Neural cell (in vitro differentiated cells): ENCODE measurements at regions not wholly inside any gene's neighbourhood (a gene's known extent, or its start where the extent isn't known, plus 50 kb on each side); places are given as distances from the start of the nearest gene placed in this dataset.
"Not testable (repeated sequence)": the region's sequence is repeated elsewhere in the genome, so short reads cannot be mapped to it uniquely, and the experiment has no call there.

Experiments
- H2AFZ ChIP-seq: fragments of 200-600, 300-800 bp; sonication (generic), shearing (Covaris generic); 2 replicates; pipeline ENCODE4 v1.6.0; 2014; ENCODE audit warnings: low read depth, mild to moderate bottlenecking, antibody characterized with exemption, low read length, moderate library complexity
- H3F3A ChIP-seq: fragments of 200-600 bp; shearing (Covaris generic); 2 replicates; pipeline ENCODE4 v1.6.1; 2016; ENCODE audit warnings: mild to moderate bottlenecking, moderate library complexity, mixed read lengths, antibody characterized with exemption, low read length; ENCODE audit not compliant: insufficient read depth, poor library complexity, severe bottlenecking
- H3K27ac ChIP-seq: fragments of 200-600, 300-800 bp; sonication (generic), shearing (Covaris generic); 2 replicates; pipeline ENCODE4 v1.5.1; 2014; ENCODE audit warnings: mild to moderate bottlenecking, low read length, moderate library complexity
- H3K27me3 ChIP-seq: fragments of 300-800, 200-600 bp; sonication (generic), shearing (Covaris generic); 2 replicates; pipeline ENCODE4 v1.6.0; 2014; ENCODE audit warnings: mild to moderate bottlenecking, low read depth, low read length, moderate library complexity; ENCODE audit not compliant: insufficient read depth
- H3K36me3 ChIP-seq: fragments of 300-800, 200-600 bp; sonication (generic), shearing (Covaris generic); 2 replicates; pipeline ENCODE4 v1.5.1; 2014; ENCODE audit warnings: mild to moderate bottlenecking, antibody characterized with exemption, low read length, moderate library complexity; ENCODE audit not compliant: insufficient read depth
- H3K4me2 ChIP-seq: fragments of 300-800, 200-600 bp; sonication (generic), shearing (Covaris generic); 2 replicates; pipeline ENCODE4 v1.6.0; 2014; ENCODE audit warnings: mild to moderate bottlenecking, low read length
- H3K4me3 ChIP-seq: fragments of 300-800, 200-600 bp; sonication (generic), shearing (Covaris generic); 2 replicates; pipeline ENCODE4 v1.5.1; 2014; ENCODE audit warnings: mild to moderate bottlenecking, low read length, moderate library complexity
- H3K79me2 ChIP-seq: fragments of 200-600 bp; shearing (Covaris generic); replicated peaks from 2 replicates; pipeline ENCODE4 v1.6.0; 2014; ENCODE audit warnings: mild to moderate bottlenecking, low read length, moderate library complexity; ENCODE audit not compliant: insufficient read depth
- H3K9ac ChIP-seq: fragments of 300-800, 200-600 bp; sonication (generic), shearing (Covaris generic); 2 replicates; pipeline ENCODE4 v1.6.1; 2016; ENCODE audit warnings: mild to moderate bottlenecking, low read length, mixed read lengths
- H3K9me2 ChIP-seq: fragments of 200-600 bp; shearing (Covaris generic); 2 replicates; pipeline ENCODE4 v1.6.1; 2016; ENCODE audit warnings: mild to moderate bottlenecking, low read length, mixed read lengths; ENCODE audit not compliant: insufficient read depth
- H3K9me3 ChIP-seq: fragments of 200-600, 300-800 bp; sonication (generic), shearing (Covaris generic); 2 replicates; pipeline ENCODE4 v1.6.1; 2016; ENCODE audit warnings: mild to moderate bottlenecking, mixed run types, low read length, moderate library complexity, mixed read lengths
- H4K20me1 ChIP-seq: fragments of 200-600 bp; shearing (Covaris generic); 2 replicates; pipeline ENCODE4 v1.6.1; 2016; ENCODE audit warnings: mild to moderate bottlenecking, mixed run types; ENCODE audit not compliant: insufficient read depth
- CTCF ChIP-seq: fragments of 450-650 bp; IDR thresholded peaks from 2 replicates; pipeline ENCODE4 v1.5.1; 2014; ENCODE audit warnings: antibody characterized with exemption, mild to moderate bottlenecking, moderate library complexity; ENCODE audit not compliant: poor library complexity, severe bottlenecking
- EP300 ChIP-seq: fragments of 450-650 bp; conservative IDR thresholded peaks from 2 replicates; pipeline ENCODE4 v1.6.1; 2014; ENCODE audit warnings: antibody characterized with exemption, mild to moderate bottlenecking, moderate library complexity; ENCODE audit not compliant: poor library complexity, severe bottlenecking
- EZH2 ChIP-seq: fragments of 200-600, 300-800 bp; shearing (Covaris generic), sonication (generic); IDR thresholded peaks from 2 replicates; pipeline ENCODE4 v1.6.1; 2014; ENCODE audit warnings: antibody characterized with exemption, low read length, borderline replicate concordance, mild to moderate bottlenecking; ENCODE audit not compliant: insufficient read depth, poor library complexity, severe bottlenecking
- MXI1 ChIP-seq: fragments of 450-650 bp; conservative IDR thresholded peaks from 2 replicates; pipeline ENCODE4 v1.6.1; 2014; ENCODE audit warnings: antibody characterized with exemption, mild to moderate bottlenecking; ENCODE audit not compliant: poor library complexity, severe bottlenecking
- POLR2AphosphoS5 ChIP-seq: IDR thresholded peaks from 2 replicates; pipeline ENCODE4 v1.6.1; 2012
- RAD21 ChIP-seq: fragments of 450-650 bp; conservative IDR thresholded peaks from 2 replicates; pipeline ENCODE4 v1.6.1; 2014; ENCODE audit warnings: antibody characterized with exemption, mild to moderate bottlenecking, moderate library complexity
- SMC3 ChIP-seq: fragments of 450-650 bp; conservative IDR thresholded peaks from 2 replicates; pipeline ENCODE4 v1.6.1; 2014; ENCODE audit warnings: antibody characterized with exemption, mild to moderate bottlenecking, moderate library complexity; ENCODE audit not compliant: poor library complexity
- TAF1 ChIP-seq: IDR thresholded peaks from 2 replicates; pipeline ENCODE4 v1.6.1; 2012; ENCODE audit warnings: low read depth
- TF ChIP-seq, protein P1 (sequence below): IDR thresholded peaks from 2 replicates; pipeline ENCODE4 v1.6.1; 2012; ENCODE audit warnings: borderline replicate concordance

DNA sequence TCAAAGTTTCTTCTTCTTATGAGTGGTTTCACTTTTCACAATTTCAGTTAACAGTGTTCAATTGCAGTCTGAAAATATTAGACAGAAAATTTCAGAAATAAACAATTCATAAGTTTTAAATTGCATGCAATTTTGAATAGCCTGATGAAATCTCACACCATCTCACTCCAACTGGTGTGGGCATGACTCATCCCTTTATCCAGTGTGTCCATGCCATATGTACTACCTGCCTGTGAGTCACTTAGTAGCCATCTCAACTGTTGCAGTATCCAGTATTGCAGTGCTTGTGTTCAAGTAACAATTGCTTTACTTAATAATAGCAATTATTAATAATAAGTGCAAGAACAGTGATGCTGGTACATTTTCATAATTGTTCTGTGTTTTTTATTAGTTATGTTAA is 1202.5 kb downstream of the DSC3 start:
- H3K27ac ChIP-seq, result no peak overlapping the region
- no peak overlapping the region for H2AFZ ChIP-seq
- no peaks in the 10 kb centered on the region for H3F3A ChIP-seq
- H3K9me2 ChIP-seq, result no peaks in the 10 kb centered on the region
- no peak overlapping the region for H3K9ac ChIP-seq
- no peak overlapping the region for H3K4me2 ChIP-seq
- no peaks in the 10 kb centered on the region for H3K9me3 ChIP-seq
- TF ChIP-seq RAD21 (no peak), SMC3 (no peak), EZH2 (no peak), MXI1 (no peak), POLR2AphosphoS5 (no peak)
- TF ChIP-seq, protein P1, sequence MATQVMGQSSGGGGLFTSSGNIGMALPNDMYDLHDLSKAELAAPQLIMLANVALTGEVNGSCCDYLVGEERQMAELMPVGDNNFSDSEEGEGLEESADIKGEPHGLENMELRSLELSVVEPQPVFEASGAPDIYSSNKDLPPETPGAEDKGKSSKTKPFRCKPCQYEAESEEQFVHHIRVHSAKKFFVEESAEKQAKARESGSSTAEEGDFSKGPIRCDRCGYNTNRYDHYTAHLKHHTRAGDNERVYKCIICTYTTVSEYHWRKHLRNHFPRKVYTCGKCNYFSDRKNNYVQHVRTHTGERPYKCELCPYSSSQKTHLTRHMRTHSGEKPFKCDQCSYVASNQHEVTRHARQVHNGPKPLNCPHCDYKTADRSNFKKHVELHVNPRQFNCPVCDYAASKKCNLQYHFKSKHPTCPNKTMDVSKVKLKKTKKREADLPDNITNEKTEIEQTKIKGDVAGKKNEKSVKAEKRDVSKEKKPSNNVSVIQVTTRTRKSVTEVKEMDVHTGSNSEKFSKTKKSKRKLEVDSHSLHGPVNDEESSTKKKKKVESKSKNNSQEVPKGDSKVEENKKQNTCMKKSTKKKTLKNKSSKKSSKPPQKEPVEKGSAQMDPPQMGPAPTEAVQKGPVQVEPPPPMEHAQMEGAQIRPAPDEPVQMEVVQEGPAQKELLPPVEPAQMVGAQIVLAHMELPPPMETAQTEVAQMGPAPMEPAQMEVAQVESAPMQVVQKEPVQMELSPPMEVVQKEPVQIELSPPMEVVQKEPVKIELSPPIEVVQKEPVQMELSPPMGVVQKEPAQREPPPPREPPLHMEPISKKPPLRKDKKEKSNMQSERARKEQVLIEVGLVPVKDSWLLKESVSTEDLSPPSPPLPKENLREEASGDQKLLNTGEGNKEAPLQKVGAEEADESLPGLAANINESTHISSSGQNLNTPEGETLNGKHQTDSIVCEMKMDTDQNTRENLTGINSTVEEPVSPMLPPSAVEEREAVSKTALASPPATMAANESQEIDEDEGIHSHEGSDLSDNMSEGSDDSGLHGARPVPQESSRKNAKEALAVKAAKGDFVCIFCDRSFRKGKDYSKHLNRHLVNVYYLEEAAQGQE, result no peak
- no peaks in the 10 kb centered on the region for H4K20me1 ChIP-seq
- no peaks in the 10 kb centered on the region for H3K27me3 ChIP-seq
- H3K36me3 ChIP-seq, result no peaks in the 10 kb centered on the region
- no peak overlapping the region for H3K4me3 ChIP-seq
- no peaks in the 10 kb centered on the region for H3K79me2 ChIP-seq

- not testable (repeated sequence) for H3F3A ChIP-seq, H3K4me2 ChIP-seq, H3K9me3 ChIP-seq, H3K4me3 ChIP-seq, H3K79me2 ChIP-seq, H2AFZ ChIP-seq, H3K27ac ChIP-seq, H3K36me3 ChIP-seq, H4K20me1 ChIP-seq, H3K27me3 ChIP-seq, H3K9me2 ChIP-seq, H3K9ac ChIP-seq
Measured at GRCh38 chr18:29838961-29839360, 1203.6 kb downstream of the DSC3 start.

- TF ChIP-seq, protein P1, result no peak
- TF ChIP-seq CTCF, result no peak
- TF ChIP-seq TAF1, result no peak
- TF ChIP-seq EZH2, result no peak
- no peak for TF ChIP-seq MXI1
- TF ChIP-seq POLR2AphosphoS5, result no peak
- TF ChIP-seq SMC3, result no peak
- TF ChIP-seq RAD21, result no peak
- no peak for TF ChIP-seq EP300
Measured at GRCh38 chr18:29838556-29838955, 1204.0 kb downstream of the DSC3 start.

More at GRCh38 chr18:29838556-29838955, 1204.0 kb downstream of the DSC3 start:
- H4K20me1 ChIP-seq, result no peaks in the 10 kb centered on the region
- no peak overlapping the region for H2AFZ ChIP-seq
- no peaks in the 10 kb centered on the region for H3K79me2 ChIP-seq
- H3K4me3 ChIP-seq, result no peak overlapping the region
- no peak overlapping the region for H3K9ac ChIP-seq
- no peak overlapping the region for H3K27ac ChIP-seq
- H3K27me3 ChIP-seq, result no peaks in the 10 kb centered on the region
- no peaks in the 10 kb centered on the region for H3K9me3 ChIP-seq
- no peaks in the 10 kb centered on the region for H3K36me3 ChIP-seq
- H3F3A ChIP-seq, result no peaks in the 10 kb centered on the region
- no peaks in the 10 kb centered on the region for H3K9me2 ChIP-seq
- no peak overlapping the region for H3K4me2 ChIP-seq
